T-helper 1 cell treated with Interleukin-12 subunit alpha and Interleukin-12 subunit beta and Interleukin-4 antibody, amounts not matched to agents 30 μg/mL and 1 μg/mL, for 36 hours (primary cell): ENCODE measurements at regions not wholly inside any gene's neighbourhood (a gene's known extent, or its start where the extent isn't known, plus 50 kb on each side); places are given as distances from the start of the nearest gene placed in this dataset.
A peak's percentile ranks its signal among the peaks of the same experiment; 100 is the strongest.
"Not testable (repeated sequence)": the region's sequence is repeated elsewhere in the genome, so short reads cannot be mapped to it uniquely, and the experiment has no call there.

ENCODE experiments used
- H3K27ac Mint-ChIP-seq: one replicate; pipeline ENCODE4 v1.8.0; 2021; ENCODE audit warnings: mild to moderate bottlenecking, mixed read lengths
- H3K27me3 Mint-ChIP-seq: one replicate; pipeline ENCODE4 v1.8.0; 2021; ENCODE audit warnings: low read depth, mixed read lengths
- H3K36me3 Mint-ChIP-seq: one replicate; pipeline ENCODE4 v1.8.0; 2021; ENCODE audit warnings: low read depth, mixed read lengths
- H3K4me1 Mint-ChIP-seq: one replicate; pipeline ENCODE4 v1.8.0; 2021; ENCODE audit warnings: low read depth, mixed read lengths
- H3K4me3 Mint-ChIP-seq: one replicate; pipeline ENCODE4 v1.8.0; 2021; ENCODE audit warnings: mild to moderate bottlenecking, moderate library complexity, mixed read lengths
- H3K9me3 Mint-ChIP-seq: one replicate; pipeline ENCODE4 v1.8.0; 2021; ENCODE audit warnings: mixed read lengths

- peaks cover 5% of the 10 kb centered on the region for H3K27me3 Mint-ChIP-seq
- H3K36me3 Mint-ChIP-seq, result peaks cover 1% of the 10 kb centered on the region
- peak overlapping the region; percentile 93 for H3K27ac Mint-ChIP-seq
- no peaks in the 10 kb centered on the region for H3K9me3 Mint-ChIP-seq
- peaks cover 13% of the 10 kb centered on the region for H3K4me1 Mint-ChIP-seq
- peak overlapping the region; percentile 83 for H3K4me3 Mint-ChIP-seq
These were observed 123.7 kb downstream of the MPP7 start for GRCh38 chr10:28179006-28179742.

- H3K9me3 Mint-ChIP-seq, result no peaks in the 10 kb centered on the region
- peaks cover 13% of the 10 kb centered on the region for H3K4me1 Mint-ChIP-seq
- peaks cover 1% of the 10 kb centered on the region for H3K36me3 Mint-ChIP-seq
- H3K4me3 Mint-ChIP-seq, result peak overlapping the region; percentile 83
- H3K27ac Mint-ChIP-seq, result peak overlapping the region; percentile 93
- peaks cover 7% of the 10 kb centered on the region for H3K27me3 Mint-ChIP-seq
These were observed 124.8 kb downstream of the MPP7 start for GRCh38 chr10:28177944-28178637.

GRCh38 chr10:28176498-28176897 is 126.4 kb downstream of the MPP7 start:
- H3K9me3 Mint-ChIP-seq, H3K4me3 Mint-ChIP-seq, H3K27ac Mint-ChIP-seq, H3K36me3 Mint-ChIP-seq: not testable (repeated sequence)
- Mint-ChIP-seq H3K27me3 (peaks cover 10% of the 10 kb centered on the region), H3K4me1 (peaks cover 13% of the 10 kb centered on the region)

GRCh38 chr10:28172223-28172610 is 130.6 kb downstream of the MPP7 start:
- no peaks in the 10 kb centered on the region for H3K4me1 Mint-ChIP-seq
- H3K36me3 Mint-ChIP-seq, result peaks cover 1% of the 10 kb centered on the region
- H3K4me3 Mint-ChIP-seq, result no peak overlapping the region
- peaks cover 10% of the 10 kb centered on the region for H3K27me3 Mint-ChIP-seq
- no peak overlapping the region for H3K27ac Mint-ChIP-seq
- no peaks in the 10 kb centered on the region for H3K9me3 Mint-ChIP-seq

- Mint-ChIP-seq H3K27ac (no peak overlapping the region), H3K4me1 (no peaks in the 10 kb centered on the region), H3K36me3 (peaks cover 1% of the 10 kb centered on the region), H3K4me3 (no peak overlapping the region), H3K27me3 (peaks cover 10% of the 10 kb centered on the region), H3K9me3 (no peaks in the 10 kb centered on the region)
These were observed 131.2 kb downstream of the MPP7 start for GRCh38 chr10:28171468-28172222.

GRCh38 chr10:28169525-28169924 is 133.3 kb downstream of the MPP7 start:
- Mint-ChIP-seq H3K27me3 (peaks cover 8% of the 10 kb centered on the region), H3K27ac (no peak overlapping the region), H3K4me3 (no peak overlapping the region), H3K36me3 (no peaks in the 10 kb centered on the region), H3K9me3 (no peaks in the 10 kb centered on the region), H3K4me1 (no peaks in the 10 kb centered on the region)

GRCh38 chr10:28160866-28161405 is 141.9 kb downstream of the MPP7 start:
- H3K4me1 Mint-ChIP-seq, result no peaks in the 10 kb centered on the region
- no peak overlapping the region for H3K27ac Mint-ChIP-seq
- no peak overlapping the region for H3K4me3 Mint-ChIP-seq
- no peaks in the 10 kb centered on the region for H3K27me3 Mint-ChIP-seq
- H3K36me3 Mint-ChIP-seq, result no peaks in the 10 kb centered on the region
- no peaks in the 10 kb centered on the region for H3K9me3 Mint-ChIP-seq

- H3K27ac Mint-ChIP-seq, result no peak overlapping the region
- no peaks in the 10 kb centered on the region for H3K27me3 Mint-ChIP-seq
- H3K4me1 Mint-ChIP-seq, result no peaks in the 10 kb centered on the region
- H3K4me3 Mint-ChIP-seq, result no peak overlapping the region
- no peaks in the 10 kb centered on the region for H3K9me3 Mint-ChIP-seq
- H3K36me3 Mint-ChIP-seq, result no peaks in the 10 kb centered on the region
These were observed 145.5 kb downstream of the MPP7 start for GRCh38 chr10:28157379-28157778.

- Mint-ChIP-seq H3K27me3 (no peaks in the 10 kb centered on the region), H3K4me3 (no peak overlapping the region), H3K36me3 (no peaks in the 10 kb centered on the region), H3K9me3 (no peaks in the 10 kb centered on the region), H3K27ac (no peak overlapping the region), H3K4me1 (no peaks in the 10 kb centered on the region)
These were observed 147.1 kb downstream of the MPP7 start for GRCh38 chr10:28155726-28156125.

GRCh38 chr10:28151636-28152035 is 151.2 kb downstream of the MPP7 start:
- H3K27me3 Mint-ChIP-seq, result no peaks in the 10 kb centered on the region
- H3K9me3 Mint-ChIP-seq, result no peaks in the 10 kb centered on the region
- H3K4me3 Mint-ChIP-seq, result no peak overlapping the region
- H3K27ac Mint-ChIP-seq, result no peak overlapping the region
- H3K36me3 Mint-ChIP-seq, result no peaks in the 10 kb centered on the region
- no peaks in the 10 kb centered on the region for H3K4me1 Mint-ChIP-seq

- H3K27me3 Mint-ChIP-seq, result no peaks in the 10 kb centered on the region
- H3K36me3 Mint-ChIP-seq, result no peaks in the 10 kb centered on the region
- H3K4me1 Mint-ChIP-seq, result no peaks in the 10 kb centered on the region
- no peak overlapping the region for H3K4me3 Mint-ChIP-seq
- H3K27ac Mint-ChIP-seq, result no peak overlapping the region
- no peaks in the 10 kb centered on the region for H3K9me3 Mint-ChIP-seq
These were observed 150.9 kb upstream of the ODAD2 start for GRCh38 chr10:28149746-28150145.

- Mint-ChIP-seq H3K27ac (no peak overlapping the region), H3K4me1 (no peaks in the 10 kb centered on the region), H3K4me3 (no peak overlapping the region), H3K36me3 (no peaks in the 10 kb centered on the region), H3K27me3 (no peaks in the 10 kb centered on the region), H3K9me3 (no peaks in the 10 kb centered on the region)
These were observed 148.8 kb upstream of the ODAD2 start for GRCh38 chr10:28147706-28148105.

GRCh38 chr10:28139138-28139537 is 140.3 kb upstream of the ODAD2 start:
- no peak overlapping the region for H3K4me3 Mint-ChIP-seq
- peaks cover 4% of the 10 kb centered on the region for H3K36me3 Mint-ChIP-seq
- no peaks in the 10 kb centered on the region for H3K27me3 Mint-ChIP-seq
- H3K27ac Mint-ChIP-seq, result no peak overlapping the region
- no peaks in the 10 kb centered on the region for H3K4me1 Mint-ChIP-seq
- peaks cover 31% of the 10 kb centered on the region for H3K9me3 Mint-ChIP-seq

GRCh38 chr10:28137907-28138880 is 139.3 kb upstream of the ODAD2 start:
- H3K36me3 Mint-ChIP-seq, result peaks cover 4% of the 10 kb centered on the region
- H3K9me3 Mint-ChIP-seq, result peaks cover 34% of the 10 kb centered on the region
- no peak overlapping the region for H3K4me3 Mint-ChIP-seq
- H3K27ac Mint-ChIP-seq, result no peak overlapping the region
- H3K27me3 Mint-ChIP-seq, result no peaks in the 10 kb centered on the region
- no peaks in the 10 kb centered on the region for H3K4me1 Mint-ChIP-seq
